ENCODE measurements at regions not wholly inside any gene's neighbourhood (a gene's known extent, or its start where the extent isn't known, plus 50 kb on each side); places are given as distances from the start of the nearest gene placed in this dataset.

GRCh38 chr16:13766334-13766733 lies 153.6 kb upstream of the ERCC4 start:
- no peak for DNase-seq

GRCh38 chr16:13767215-13767614 lies 152.7 kb upstream of the ERCC4 start:
- no peak for DNase-seq

DNA sequence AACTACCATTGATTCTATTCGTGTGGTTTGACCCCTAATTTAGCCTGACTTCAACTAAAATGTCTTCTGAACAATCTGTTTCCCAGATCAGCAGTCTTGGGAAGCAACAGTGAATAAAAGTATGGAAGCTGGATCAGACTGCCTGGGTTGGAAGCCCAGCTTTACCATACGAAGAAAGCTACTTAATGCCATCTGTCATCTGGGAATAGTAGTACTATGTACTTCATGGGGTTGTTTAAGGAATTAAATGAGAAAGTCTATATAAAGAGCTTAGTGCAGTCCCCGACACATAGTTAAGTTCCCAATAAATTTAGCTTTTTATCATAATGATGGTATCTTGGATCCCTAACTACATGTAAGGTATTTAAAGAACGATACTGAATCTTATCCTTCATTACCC lies 151.5 kb upstream of the ERCC4 start:
- no peak for DNase-seq

- DNase-seq, result no peak
These were observed 149.5 kb upstream of the ERCC4 start for GRCh38 chr16:13770436-13770835.

DNA sequence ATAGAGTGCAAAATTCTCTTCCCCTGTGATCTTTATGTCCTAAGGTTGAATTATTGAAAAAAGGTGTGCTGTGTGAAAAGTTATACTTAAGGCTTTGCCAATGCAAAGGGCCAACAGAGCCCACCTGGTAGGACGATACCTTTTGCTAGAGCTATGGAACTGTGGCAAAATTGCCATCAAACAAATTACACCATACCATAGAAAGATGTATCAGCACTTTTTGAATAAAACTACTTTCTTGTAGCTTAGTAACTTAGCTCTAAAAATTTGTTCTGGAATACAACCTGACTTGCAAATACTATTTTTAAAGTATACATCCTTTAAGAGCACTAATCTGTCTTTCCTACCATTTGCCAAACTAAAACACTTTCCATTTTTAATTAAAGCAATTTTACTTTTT lies 147.2 kb upstream of the ERCC4 start:
- no peak for DNase-seq

DNA sequence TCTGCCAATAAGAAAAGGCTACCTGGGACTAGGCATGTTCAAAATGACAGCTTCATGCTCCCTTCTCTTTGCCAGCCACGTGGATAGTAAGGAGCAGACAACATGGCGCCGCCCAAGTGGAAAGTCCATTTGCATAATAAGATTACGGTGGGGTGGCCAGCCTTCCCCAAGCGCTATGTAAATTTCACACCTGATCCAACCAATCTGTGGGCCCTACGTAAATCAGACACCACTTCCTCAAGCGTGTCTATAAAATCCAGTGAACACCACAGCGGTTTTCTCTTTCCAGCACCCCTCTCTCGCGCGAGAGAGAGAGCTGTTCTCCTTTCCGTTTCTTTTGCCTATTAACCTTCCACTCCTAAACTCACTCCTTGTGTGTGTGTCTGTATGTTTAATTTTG lies 140.3 kb upstream of the ERCC4 start:
- no peak for DNase-seq

GRCh38 chr16:13780406-13781168 lies 139.4 kb upstream of the ERCC4 start:
- DNase-seq, result no peak

DNA sequence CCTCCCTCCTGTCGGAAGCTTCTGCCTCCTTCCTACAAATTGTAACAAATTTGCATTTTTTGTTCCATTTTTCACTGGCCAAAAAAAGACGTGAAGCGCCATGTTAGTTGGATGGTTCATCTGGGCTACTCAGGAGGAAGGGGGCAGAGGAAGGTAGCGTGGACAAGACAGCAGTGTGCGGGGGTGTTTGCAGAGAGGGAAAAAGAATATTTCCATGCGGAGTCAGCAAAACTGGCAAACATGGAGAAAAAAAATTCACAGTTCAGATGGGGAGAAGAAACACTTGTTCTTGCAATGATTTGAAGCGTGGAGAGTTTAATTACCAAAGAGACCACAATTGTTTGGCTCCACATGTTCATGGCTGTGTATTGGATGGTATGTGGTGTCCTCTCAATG lies 138.8 kb upstream of the ERCC4 start:
- no peak for DNase-seq

DNA sequence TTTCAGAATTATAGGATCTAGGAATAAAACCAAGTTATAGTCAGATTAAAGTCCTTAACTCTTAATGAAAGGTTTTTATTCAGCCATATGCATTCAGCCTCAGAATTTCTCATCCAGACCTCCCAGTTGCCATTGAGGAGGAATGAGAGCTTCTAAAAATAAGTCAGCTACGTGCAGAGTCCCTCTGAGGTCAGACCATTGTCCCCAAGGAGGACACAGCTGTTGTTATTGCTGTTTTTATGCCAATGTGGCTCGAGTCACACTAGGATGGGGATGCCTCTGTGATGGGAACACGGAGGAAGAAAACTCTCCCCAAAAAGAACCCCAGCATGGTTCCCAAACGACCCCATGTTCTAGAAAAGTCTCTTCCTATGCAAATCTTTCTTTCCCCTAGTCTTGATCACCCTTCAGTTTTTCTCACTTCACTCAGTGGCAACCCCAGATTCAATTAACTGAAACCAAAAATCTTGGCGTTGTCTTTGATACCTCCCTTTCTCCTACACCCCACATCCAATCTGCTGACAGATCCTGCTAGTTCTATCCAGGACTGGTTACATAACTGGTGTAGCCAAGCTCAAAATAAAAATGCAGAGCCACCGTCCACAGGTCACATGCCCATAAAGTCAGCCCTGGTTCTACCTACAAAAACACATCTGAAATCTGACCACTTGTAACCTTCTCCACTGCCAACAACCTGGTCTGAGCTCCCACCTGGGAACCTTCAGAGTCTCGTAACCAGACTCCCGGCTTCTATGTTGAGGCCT lies 138.2 kb upstream of the ERCC4 start:
- no peak for DNase-seq

DNA sequence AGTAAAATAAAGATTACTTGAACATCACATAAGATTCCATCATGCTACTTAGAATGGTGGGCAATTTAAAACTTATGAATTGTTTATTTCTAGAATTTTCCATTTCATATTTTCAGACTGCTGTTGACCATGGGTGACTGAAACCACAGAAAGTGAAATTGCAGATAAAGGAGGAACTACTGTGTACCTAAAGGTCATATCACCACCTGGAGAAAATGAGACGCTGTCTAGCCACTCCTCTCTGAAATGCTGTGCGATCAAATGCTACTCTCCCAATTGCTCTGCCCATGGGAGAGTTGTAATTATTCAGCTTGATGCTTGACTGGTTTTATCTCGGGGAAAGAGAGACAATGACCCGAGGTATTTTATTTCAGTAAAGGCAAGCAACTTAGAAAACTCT lies 128.9 kb upstream of the ERCC4 start:
- DNase-seq, result no peak

GRCh38 chr16:13793841-13794409 lies 126.0 kb upstream of the ERCC4 start:
- no peak for DNase-seq

DNA sequence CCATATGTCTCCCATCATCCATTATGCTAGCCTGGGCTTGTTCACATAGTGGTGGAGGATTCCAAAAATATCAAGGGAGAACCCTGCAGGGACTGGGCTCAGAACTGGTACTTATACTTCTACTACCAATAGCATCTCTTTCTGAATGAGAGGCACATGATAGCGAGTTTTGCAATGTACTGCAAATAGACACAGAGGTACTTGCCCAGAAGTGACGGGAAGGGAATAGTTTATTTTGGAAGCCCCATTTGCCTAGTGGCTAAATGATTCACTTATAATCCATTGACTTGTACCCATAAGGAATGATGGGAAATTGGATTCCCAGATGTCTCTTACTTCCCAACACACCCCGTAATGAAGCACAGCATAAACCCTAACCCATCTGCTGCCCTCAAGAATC lies 124.8 kb upstream of the ERCC4 start:
- DNase-seq, result no peak

GRCh38 chr16:13797718-13798117 lies 122.2 kb upstream of the ERCC4 start:
- DNase-seq, result no peak

DNA sequence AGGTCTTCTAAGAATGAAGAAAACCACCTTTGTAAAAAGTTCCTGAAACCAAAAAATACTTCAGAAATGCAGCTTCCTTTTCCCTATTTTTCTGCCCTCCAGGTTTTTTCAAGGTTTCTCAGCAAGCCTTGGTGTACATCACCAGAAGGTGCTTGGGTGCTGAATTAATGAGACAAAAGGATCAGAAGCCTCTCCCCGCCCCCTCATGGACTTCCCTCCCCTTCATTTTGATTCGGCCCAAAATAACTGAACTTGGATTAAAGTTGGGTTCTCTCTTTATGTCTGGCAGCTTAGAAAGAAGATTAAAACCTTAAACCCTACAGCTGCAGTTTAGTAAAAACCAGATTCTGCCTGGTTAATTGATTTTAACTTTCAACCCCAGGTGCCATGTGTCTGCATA lies 121.7 kb upstream of the ERCC4 start:
- DNase-seq, result no peak

DNA sequence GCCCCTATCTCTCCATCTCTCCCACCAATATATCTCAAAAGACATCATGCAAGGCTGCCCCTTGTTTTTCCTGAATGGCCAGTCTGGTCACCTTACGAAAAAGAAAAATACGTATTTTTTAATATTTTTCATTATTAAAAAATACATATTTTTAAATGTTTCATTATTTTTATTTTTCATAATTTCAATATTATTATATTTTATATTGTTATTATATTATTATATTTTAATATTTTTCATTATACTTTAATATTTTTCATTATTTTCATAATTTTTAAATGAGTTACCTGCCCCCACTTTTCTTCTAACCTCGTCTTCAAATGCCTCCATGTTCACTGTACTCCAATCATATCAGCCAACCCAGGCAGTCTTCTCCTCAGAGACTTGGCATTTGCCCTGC lies 116.0 kb upstream of the ERCC4 start:
- DNase-seq, result no peak

DNA sequence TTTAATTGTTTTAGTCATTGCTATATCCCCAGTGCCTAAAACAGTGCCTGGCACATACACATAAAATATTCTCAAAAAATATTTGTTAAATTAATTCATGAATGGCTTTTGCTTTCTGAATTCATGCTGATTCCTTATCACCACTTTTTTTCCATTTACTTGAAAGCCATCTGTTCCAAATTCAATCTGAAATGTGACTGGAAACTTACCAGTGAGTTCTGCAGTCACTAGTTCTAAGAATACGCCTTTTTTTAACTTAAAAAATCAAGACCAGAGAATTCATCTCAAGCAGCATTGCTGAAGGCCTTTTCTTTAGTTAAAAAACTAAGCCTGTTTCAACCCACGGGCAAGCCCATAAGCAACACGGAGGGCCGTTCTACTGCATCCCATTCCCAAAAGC lies 114.0 kb upstream of the ERCC4 start:
- no peak for DNase-seq

DNA sequence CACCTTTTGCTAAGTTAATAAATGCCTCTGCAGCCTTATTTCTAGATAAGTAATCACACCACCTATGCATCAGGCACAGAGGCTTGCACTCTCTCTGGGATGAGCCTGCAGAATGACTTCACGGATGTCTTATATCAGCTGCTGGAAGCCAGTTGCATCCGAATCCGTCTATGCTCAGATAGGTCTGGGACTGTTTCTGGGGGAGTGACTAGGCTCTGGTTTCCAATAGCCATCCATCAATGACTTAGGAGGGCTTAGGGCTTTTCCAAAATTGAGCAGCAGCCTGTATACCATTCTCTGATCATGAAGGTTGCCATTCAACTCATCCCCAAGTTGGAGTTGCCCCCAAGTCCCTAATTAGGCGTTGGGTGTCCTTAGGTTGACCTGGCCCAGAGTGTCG lies 113.3 kb upstream of the ERCC4 start:
- no peak for DNase-seq

DNA sequence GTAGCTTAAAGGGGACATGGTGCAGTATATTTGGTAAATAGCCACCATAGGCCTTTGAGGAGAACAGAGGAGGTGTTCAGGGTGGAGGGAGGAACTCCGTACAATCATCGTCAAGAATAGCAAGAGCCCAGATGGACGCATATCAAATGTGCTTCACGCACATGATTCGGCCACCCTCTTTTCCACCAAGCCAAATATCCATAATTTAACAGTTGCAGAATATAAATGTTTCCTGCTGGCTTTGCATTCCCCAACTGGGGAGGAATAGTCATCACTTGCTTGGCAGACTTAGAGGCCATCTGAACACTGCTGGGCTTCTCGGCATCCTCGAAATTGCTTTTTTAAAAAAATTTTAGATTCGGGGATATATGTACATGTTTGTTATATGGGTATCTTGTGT lies 111.9 kb upstream of the ERCC4 start:
- DNase-seq, result no peak

- DNase-seq, result no peak
These were observed 110.2 kb upstream of the ERCC4 start for GRCh38 chr16:13809765-13810164.

DNA sequence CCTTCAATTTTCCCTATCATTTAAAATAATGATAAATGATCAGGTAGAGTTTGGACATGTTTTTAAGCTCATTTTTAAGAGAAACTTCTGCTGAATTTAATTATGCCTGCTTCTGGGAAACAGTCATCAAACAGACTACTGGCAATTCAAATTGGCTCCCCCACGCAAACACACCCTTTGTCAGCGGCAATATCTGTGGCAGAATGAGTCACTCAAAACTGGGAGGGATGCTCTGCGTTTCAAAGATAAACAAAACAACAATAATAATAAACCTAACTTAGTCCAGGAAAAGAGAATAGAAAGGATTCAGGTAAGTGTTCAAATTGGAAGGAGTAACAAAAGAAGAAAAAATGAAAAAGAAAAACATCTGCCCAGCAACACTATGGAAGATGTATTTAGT lies 108.1 kb upstream of the ERCC4 start:
- no peak for DNase-seq

- no peak for DNase-seq
These were observed 103.3 kb upstream of the ERCC4 start for GRCh38 chr16:13816701-13817100.

DNA sequence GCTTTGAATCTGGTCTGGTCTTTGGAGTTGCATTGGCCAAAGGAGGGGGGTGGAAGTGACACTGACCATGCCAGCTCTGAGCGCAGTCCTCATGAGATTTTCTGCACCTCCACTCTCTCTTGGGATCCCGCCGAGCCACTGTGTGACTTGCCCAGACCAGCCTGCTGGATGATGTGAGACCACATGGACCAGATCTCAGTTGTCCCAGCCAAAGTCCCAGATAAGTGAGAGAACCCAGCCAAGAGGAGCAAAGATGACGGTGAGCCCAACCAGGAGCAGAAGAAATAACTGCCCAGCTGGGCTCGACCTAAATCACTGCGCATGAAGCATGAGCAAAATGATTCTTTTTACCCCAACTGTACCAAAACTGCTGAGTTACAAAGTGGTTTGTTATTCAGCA lies 96.5 kb upstream of the ERCC4 start:
- DNase-seq, result no peak

DNA sequence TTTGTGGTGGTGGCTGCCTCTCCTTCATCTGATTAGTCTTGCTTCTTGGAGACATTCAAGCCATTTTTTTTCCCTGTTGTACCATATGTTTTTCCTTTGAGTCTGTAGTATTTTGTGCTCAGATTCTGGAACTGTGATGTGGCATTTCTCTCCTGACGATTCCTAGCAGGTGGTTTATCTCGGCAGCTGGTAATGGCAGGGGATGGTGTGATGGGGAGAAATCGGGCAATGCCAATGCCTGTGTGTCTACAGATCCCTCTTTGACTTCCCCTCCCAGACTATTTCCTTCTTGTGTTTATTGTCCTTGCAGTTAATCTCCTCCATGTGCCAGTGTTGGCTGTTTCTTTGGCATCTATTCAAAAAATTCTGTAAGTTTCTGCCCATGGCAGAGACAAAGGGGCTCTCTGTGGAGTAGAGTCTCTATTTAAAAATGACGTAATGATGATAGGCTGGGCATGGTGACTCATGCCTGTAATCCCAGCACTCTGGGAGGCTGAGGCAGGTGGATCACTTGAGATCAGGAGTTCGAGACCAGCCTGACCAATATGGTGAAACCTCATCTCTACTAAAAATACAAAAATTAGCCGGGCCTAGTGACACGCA lies 90.2 kb upstream of the ERCC4 start:
- no peak for DNase-seq

- DNase-seq, result no peak
These were observed 86.4 kb upstream of the ERCC4 start for GRCh38 chr16:13833515-13833914.

Data from activated T-cell treated with anti-CD3 and anti-CD28 coated beads, Interleukin-2, amount 50 U/mL, for 48 hours (primary cell).